NCI-H69 (cell line): ENCODE measurements at regions not wholly inside any gene's neighbourhood (a gene's known extent, or its start where the extent isn't known, plus 50 kb on each side); places are given as distances from the start of the nearest gene placed in this dataset.

Experiments
- DNase-seq: peaks from one replicate; lab custom pipeline; 2025; lab: John Stamatoyannopoulos, UW

DNA sequence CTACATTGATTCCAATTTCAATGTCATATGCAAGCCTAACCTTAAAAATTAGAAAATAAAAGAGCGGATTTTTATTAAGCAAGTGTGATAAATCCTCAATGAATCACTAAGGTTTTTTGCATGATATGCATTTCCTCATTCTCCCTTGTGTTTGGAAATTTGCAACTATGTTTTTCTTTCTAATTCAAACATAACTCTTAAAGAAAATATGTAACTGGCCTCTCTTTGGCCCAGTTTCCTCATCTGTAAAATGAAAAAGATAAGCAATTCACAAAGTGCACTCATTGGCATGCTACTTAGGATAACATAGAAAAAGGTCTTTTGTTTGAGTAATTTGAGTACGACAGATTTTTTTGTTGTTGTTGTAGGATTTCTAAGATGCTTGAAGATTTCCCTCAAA lies 295.5 kb downstream of the CDH11 start:
- no peak for DNase-seq

- peak; percentile 23 for DNase-seq
Measured at GRCh38 chr16:64823481-64824075, 298.3 kb downstream of the CDH11 start.

DNA sequence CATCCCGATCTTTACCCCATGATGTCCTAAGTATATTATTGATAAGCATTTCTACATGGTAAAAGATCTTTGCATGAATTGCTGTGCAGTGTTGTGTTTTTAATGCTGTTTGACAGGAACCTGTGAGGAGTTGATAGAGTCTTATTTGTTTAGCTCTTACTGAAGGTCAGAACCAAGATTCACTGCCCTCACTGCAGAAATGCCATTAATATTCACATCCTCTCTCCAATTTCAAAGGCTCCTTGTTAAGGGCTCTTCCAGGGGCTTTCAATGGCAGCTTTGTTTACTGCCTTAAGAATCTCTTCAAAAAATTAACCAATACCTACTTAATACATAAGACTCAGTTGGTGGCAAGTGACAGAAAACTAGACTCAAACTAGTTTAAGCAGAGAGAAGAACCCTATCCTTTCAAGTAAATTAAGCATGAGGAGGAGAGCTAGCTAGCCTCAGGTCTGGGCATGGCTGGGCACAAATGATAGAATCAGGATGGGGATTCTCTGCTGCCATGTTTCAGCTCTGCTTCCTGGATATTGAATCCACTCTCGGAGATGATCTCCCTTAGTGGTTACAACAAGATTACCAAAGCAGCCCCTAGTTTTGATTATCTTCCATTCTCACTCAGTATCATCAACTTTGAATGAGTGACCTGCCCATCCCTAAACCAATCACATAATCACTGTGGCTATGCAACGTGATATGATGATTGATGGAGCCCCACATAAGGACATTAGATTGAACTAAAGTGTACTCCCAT lies 311.8 kb downstream of the CDH11 start:
- no peak for DNase-seq

DNA sequence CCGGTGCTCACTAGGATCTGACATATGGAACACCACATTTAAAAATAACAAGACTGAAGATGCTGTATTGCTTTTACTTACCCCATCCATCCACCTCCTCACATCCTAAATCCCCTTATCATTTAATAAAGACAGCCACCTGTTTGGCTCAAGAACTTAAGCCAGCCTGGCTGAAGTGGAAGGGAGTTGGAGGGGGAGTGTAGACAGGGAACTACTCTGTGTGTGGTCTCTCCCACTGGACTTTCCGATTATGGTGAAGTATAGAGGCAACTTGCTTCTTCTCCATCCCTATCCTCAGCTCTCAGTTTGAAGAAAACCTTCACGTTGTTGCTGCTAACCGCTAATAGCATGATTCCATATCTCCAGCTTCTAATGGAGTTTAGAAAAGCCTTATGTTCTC lies 313.4 kb downstream of the CDH11 start:
- DNase-seq = no peak

- no peak for DNase-seq
Measured at GRCh38 chr16:64791756-64792155, 330.1 kb downstream of the CDH11 start.

GRCh38 chr16:64784635-64785034 lies 337.2 kb downstream of the CDH11 start:
- no peak for DNase-seq

DNA sequence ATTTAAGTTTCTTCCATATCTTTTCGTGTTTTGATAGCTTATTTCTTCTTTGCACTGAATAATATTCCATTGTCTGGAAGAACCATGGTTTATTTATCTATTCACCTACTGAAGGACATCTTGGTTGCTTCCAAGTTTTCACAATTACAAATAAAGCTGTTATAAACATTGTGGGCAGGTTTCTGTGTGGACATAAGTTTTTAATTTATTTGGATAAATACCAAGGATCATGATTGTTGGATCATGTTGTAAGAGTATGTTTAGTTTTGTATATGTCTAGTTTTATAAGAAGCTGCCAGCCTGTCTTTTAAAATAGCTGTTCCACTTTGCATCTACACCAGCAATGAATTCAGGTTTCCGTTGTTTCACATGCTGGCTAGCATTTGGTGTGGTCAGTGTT lies 339.4 kb downstream of the CDH11 start:
- no peak for DNase-seq

DNA sequence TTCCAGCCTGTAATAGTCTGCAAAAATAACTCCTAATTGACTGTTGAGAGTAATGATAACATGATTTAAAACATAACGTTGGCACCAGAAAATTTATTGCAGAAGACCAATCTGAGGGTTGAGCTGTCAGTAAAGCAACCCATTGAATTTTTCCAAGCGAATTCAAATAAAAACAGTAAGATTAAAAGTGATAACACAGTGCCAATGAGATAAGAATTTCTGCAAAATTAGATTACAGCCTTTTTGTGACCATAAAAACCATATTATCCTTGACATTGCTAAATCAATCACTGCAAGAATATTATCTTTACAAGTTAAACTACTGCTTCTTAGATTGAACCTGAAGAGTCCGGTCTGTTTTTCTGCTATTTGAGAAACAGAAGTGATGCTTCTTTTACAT lies 341.4 kb downstream of the CDH11 start:
- DNase-seq = no peak

- DNase-seq = no peak
Measured at GRCh38 chr16:64778777-64779176, 343.1 kb downstream of the CDH11 start.

GRCh38 chr16:64773638-64774037 lies 348.2 kb downstream of the CDH11 start:
- DNase-seq = no peak

DNA sequence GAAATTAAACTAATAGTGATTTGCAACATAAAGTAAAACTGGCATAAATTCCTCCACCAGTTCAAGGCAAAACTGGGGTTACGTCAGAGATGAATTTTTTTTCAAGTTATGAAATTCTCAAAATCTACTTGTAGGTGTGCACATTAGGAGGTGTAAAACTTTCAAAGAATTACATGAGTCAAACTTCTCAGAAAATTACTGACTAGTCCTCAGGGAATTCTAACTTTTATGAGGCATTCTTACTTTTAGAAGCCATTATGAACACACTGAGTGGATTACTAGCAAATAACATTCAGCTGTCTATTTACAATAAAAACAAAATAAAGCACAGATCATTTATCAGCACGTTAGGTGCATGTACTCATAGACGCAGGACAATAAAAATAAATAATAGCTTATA lies 348.7 kb downstream of the CDH11 start:
- no peak for DNase-seq

DNA sequence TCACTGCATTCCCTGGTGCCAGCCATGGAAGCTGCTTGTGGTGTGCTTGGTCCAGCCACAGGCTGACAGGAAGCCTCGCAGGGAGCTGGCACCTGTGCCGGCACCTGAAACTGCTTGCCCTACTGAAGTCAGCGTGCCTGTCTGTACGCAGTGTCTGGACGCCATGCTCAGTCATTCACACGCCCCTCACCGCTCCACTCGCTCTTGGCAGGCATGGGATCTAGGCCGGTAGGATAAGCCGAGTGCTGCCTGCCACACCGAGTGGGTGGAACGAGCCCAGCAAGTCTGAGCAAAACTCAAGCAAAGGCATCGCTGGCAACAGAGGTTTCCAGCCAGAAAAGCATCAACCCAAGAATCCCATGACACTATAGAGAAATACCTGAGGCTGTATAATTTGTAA lies 350.6 kb downstream of the CDH11 start:
- DNase-seq = no peak

- DNase-seq = peak; percentile 16
Measured at GRCh38 chr16:64762211-64762610, 359.7 kb downstream of the CDH11 start.

DNA sequence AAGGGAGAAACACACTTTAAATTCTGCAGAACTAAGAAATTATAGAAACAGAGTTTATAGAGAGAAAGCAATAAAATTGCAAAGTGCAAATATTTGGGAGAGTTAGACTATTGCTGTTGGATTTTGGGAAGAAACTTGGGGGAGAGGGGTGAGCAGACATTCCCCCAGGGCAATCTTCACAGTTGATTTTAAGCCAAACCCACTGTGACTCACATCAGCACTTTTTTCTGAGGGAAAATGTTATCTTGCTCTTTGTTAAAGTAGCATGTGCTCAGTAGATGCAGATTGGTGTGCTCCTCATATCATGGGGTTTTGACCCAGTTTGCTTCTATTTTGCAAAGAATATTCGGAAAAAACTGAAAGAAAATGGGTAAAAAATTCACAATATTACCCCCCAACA lies 367.6 kb downstream of the CDH11 start:
- DNase-seq = peak; percentile 1

GRCh38 chr16:64751906-64752305 lies 370.0 kb downstream of the CDH11 start:
- DNase-seq = no peak

DNA sequence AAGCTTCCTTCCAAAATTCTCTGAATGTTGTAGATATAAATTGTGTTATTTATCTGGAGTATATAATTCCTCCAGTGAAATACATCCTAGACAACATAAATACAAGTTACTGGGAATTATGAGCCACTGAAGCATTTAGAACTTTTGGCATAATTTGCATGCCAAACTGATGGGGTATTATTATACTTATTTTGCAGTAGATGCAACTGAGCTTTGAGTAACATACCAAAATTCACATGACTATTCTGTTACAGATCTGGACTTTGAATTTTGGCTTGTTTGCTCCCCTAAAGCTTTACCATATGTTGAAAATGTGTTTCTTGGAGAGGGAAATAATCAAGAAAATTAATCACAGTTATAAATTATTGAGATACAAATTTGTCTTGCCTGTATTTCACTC lies 372.5 kb downstream of the CDH11 start:
- DNase-seq = no peak

- no peak for DNase-seq
Measured at GRCh38 chr16:64745258-64745930, 376.5 kb downstream of the CDH11 start.

GRCh38 chr16:64742455-64743223 lies 379.2 kb downstream of the CDH11 start:
- no peak for DNase-seq

- DNase-seq = no peak
Measured at GRCh38 chr16:64740261-64740660, 381.6 kb downstream of the CDH11 start.

GRCh38 chr16:64738321-64738960 lies 383.4 kb downstream of the CDH11 start:
- no peak for DNase-seq

DNA sequence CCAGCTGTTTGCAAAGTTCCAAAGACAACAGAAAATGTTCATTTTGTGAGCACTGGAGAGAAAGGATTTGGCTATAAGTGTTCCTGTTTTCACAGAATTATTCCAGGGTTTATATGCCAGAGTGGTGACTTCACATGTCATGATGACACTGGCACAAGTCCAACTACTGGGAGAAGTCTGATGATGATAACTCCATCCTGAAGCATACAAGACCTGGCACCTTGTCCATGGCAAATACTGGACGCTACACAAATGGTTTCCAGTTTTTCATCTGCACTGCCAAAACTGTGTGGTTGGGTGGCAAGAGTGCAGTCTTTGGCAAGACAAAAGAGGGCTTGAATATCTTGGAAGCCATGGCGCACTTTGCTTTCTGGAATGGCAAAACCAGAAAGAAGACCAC lies 385.0 kb downstream of the CDH11 start:
- DNase-seq = no peak

GRCh38 chr16:64731891-64732290 lies 390.0 kb downstream of the CDH11 start:
- DNase-seq = no peak
